Adrenal gland (tissue), 9 donors: ENCODE measurements at regions not wholly inside any gene's neighbourhood (a gene's known extent, or its start where the extent isn't known, plus 50 kb on each side); places are given as distances from the start of the nearest gene placed in this dataset.

Source experiments
- DNase-seq, 7 donors: peaks; one replicate each; pipeline ENCODE4 v3.0.0-alpha.2; 2019 to 2020
- H3K27ac ChIP-seq, 5 donors: fragments of 200-600 bp; sonication (generic) in 4 of 5; 1 replicate in 3 of 5; 2 replicates in 2 of 5; pipeline versions ENCODE4 v1.5.1 to v1.8.0; 2016 to 2020; ENCODE audit warnings: mild to moderate bottlenecking in 1 of 5
- H3K27me3 ChIP-seq: fragments of 200-600 bp; 2 replicates; pipeline ENCODE4 v1.8.0; 2021
- H3K36me3 ChIP-seq, 2 donors: fragments of 200-600 bp; replicated peaks in 1 of 2; 1 replicate in 1 of 2; 2 replicates in 1 of 2; pipeline versions ENCODE4 v1.5.1 to v1.8.0; 2018 to 2022
- H3K4me1 ChIP-seq, 2 donors: fragments of 200-600 bp; replicated peaks in 1 of 2; 1 replicate in 1 of 2; 2 replicates in 1 of 2; pipeline versions ENCODE4 v1.5.1 to v1.8.0; 2018 to 2021
- H3K4me3 ChIP-seq, 4 donors: fragments of 200-600 bp; sonication (generic) in 3 of 4; one replicate each; pipeline ENCODE4 v1.5.1; 2016 to 2018
- H3K9me3 ChIP-seq, 3 donors: fragments of 200-600 bp; sonication (generic) in 1 of 3; replicated peaks in 1 of 3; 1 replicate in 2 of 3; 2 replicates in 1 of 3; pipeline versions ENCODE4 v1.5.1 to v1.8.0; 2016 to 2021
- POLR2A ChIP-seq, 2 donors: fragments of 450-650 bp; IDR thresholded peaks; one replicate each; pipeline ENCODE4 v1.6.1; 2017; ENCODE audit warnings: antibody characterized with exemption in 2 of 2, mild to moderate bottlenecking in 2 of 2, moderate library complexity in 1 of 2
- WGBS, 4 donors: extraction: QIAGEN DNeasy Blood & Tissue Kit in 2 of 4; methylation state at CpG; one replicate each; pipeline versions ENCODE4 v1.1.5 to v1.1.7; 2013 to 2017; 5-methylcytosine and 5-hydroxymethylcytosine counted together
- intact Hi-C, 2 donors: fragments of 100-400 bp; cut with DNase I; formaldehyde crosslinking; loops; one replicate each; pipeline versions ENCODE4 v1.14.1 to v1.15.0; 2022 to 2023
- TF ChIP-seq, protein P1 (sequence below), 6 experiments: fragments of 450-650 bp in 4 of 6; fragments of 200-600 bp in 2 of 6; sonication (generic) in 1 of 6; IDR thresholded peaks; 1 replicate in 5 of 6; 2 replicates in 1 of 6; pipeline versions ENCODE4 v1.5.1 to v1.8.0; 2016 to 2021; ENCODE audit warnings: antibody characterized with exemption in 6 of 6, mild to moderate bottlenecking in 2 of 6, moderate library complexity in 1 of 6
- donor health status: healthy with polysubstance abuse.
- donor health status: Bipolar disorder and iron deficiency.
- donor health status: DM: yes; HTN: yes; CAD: no.
- donor health status: DM: no; HTN: no; CAD: no.
- donor health status: DM: no; HTN: no; CAD: no.

DNA sequence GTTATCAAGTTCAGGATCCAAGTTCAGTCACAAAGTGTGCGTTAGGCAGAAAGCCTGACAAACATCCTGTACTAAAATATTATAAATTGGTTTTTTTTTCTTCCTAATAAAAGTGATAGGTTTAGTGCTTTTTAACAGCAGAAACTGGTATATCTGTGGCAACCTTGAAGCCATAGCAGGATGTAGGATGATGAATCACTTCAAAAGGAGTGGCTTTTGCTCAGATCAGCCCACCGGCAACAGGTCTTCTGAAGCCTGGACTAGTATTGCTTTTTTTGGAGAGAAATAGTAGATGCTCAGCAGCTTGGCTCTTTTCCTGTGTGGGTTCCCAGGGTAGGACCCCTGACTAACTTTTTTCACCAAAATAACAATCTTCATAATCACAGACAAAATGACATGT, 190.8 kb downstream of the EPM2A start:
- no peaks in the 10 kb centered on the region for H3K27me3 ChIP-seq
- H3K4me3 ChIP-seq = no peak overlapping the region
- H3K4me1 ChIP-seq = peaks cover 0 to 9% of the 10 kb centered on the region in 2 donors
- intact Hi-C loops = no loop called here
- peaks cover 0 to 4% (median 0%) of the 10 kb centered on the region in 3 donors for H3K9me3 ChIP-seq
- TF ChIP-seq, protein P1, sequence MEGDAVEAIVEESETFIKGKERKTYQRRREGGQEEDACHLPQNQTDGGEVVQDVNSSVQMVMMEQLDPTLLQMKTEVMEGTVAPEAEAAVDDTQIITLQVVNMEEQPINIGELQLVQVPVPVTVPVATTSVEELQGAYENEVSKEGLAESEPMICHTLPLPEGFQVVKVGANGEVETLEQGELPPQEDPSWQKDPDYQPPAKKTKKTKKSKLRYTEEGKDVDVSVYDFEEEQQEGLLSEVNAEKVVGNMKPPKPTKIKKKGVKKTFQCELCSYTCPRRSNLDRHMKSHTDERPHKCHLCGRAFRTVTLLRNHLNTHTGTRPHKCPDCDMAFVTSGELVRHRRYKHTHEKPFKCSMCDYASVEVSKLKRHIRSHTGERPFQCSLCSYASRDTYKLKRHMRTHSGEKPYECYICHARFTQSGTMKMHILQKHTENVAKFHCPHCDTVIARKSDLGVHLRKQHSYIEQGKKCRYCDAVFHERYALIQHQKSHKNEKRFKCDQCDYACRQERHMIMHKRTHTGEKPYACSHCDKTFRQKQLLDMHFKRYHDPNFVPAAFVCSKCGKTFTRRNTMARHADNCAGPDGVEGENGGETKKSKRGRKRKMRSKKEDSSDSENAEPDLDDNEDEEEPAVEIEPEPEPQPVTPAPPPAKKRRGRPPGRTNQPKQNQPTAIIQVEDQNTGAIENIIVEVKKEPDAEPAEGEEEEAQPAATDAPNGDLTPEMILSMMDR (IDR thresholded peaks at IDR 0.05) = no peak
- no peak for TF ChIP-seq POLR2A (IDR thresholded peaks at IDR 0.05)
- H3K36me3 ChIP-seq = no peaks in the 10 kb centered on the region
- H3K27ac ChIP-seq = peak overlapping the region in 1 of 5 donors; percentile 17
- WGBS, 4 donors = 19 to 35% (median 31%) methylated on average over 2 of the region's 2 CpGs
- no peak for DNase-seq

DNA sequence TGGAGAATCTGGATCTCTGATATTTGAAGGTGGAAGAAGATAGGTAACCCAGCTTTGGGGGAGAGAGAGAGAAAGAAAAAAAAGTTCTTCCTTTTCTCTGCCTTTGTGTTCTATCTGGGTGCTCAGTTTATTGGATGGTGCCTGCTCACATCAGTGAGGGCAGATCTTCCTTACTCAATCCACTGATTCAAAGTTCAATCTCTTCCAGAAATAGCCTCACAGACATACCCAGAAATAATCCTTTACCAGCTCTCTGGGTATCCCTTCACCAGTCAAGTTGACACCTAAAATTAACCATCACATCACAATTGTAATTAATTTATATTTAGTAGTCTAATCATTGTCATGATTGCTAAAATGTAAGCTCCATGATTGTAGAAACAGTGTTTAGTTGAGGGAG, 189.1 kb downstream of the EPM2A start:
- Histone ChIP-seq H3K36me3 (no peaks in the 10 kb centered on the region), H3K27me3 (no peaks in the 10 kb centered on the region), H3K4me1 (peaks cover 0 to 9% of the 10 kb centered on the region in 2 donors), H3K4me3 (no peak overlapping the region), H3K9me3 (peaks cover 0 to 4% (median 0%) of the 10 kb centered on the region in 3 donors), H3K27ac (no peak overlapping the region)
- no peak for DNase-seq
- intact Hi-C loops = no loop called here
- TF ChIP-seq, protein P1 (IDR thresholded peaks at IDR 0.05) = no peak
- no peak for TF ChIP-seq POLR2A (IDR thresholded peaks at IDR 0.05)

DNA sequence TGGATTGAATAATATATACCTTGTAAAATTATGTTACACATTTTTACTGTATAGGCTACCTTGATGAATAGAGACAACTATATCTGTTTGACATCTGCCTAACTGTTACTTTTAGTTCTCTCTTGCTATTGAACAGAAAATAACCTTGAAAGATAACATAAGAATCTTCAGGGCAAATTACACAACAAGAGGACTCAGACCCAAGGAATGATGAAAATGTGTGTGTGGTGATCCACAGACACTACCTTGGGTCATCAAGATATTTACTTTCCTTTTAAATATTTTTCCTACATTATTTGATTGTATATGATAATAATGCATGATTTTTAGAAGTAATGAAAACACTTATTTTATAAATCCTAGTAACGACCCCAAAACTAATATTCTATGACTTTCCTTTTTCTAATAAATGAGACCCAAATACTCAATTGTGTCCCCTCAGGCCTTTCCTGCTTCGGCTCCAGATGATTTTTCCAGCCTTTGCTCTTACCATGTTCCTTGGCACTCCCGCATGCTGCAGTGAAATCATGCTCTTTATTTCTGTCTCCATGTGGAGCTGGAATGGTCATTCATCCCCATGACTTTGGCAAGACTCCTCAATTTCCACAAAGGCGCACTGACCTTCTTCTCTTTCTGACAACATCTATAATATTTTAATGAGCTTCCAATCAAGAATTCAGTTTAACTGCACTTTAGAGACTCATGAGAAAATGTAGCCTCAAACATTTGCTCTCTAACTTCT, 187.6 kb downstream of the EPM2A start:
- Histone ChIP-seq H3K36me3 (no peaks in the 10 kb centered on the region), H3K27ac (no peak overlapping the region), H3K27me3 (no peaks in the 10 kb centered on the region), H3K9me3 (peaks cover 0 to 4% (median 0%) of the 10 kb centered on the region in 3 donors), H3K4me1 (peaks cover 0 to 9% of the 10 kb centered on the region in 2 donors), H3K4me3 (no peak overlapping the region)
- intact Hi-C loops = no loop called here
- DNase-seq = no peak
- WGBS, 4 donors = 84 to 88% (median 85%) methylated on average over 4 of the region's 4 CpGs
- TF ChIP-seq, protein P1 (IDR thresholded peaks at IDR 0.05) = no peak
- no peak for TF ChIP-seq POLR2A (IDR thresholded peaks at IDR 0.05)

DNA sequence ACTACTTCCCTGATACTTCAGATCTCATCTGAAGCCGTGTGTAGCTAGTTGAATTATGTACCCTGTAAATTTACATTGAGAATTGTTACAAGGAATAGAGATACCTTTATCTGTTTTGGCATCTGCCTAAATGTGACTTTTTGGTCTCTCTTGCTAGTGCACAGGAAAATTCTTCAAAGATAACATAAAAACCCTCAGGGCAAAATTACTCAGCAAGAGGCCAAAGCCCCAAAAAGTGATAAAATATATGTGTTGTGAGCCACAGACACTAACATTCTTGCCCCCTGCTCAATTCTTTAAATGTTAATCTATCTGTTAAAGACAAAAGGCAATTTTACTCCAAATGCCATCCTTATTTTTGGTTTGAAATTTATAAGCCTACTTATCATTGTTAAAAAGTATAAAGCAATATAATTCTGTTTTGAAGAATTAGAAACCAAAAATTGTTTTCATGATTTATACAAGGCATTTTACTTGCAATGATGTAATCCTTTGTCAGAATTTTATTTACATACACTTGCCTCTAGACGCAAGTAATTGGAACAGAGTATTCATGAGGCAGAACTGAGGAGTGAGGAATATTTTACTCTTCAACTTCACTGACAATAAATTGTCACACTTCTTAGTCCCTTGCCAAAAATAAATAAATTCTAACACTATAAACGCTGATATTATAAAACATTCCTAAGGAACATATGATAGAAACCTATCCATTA, 186.2 kb downstream of the EPM2A start:
- intact Hi-C loops = no loop called here
- no peak for DNase-seq
- Histone ChIP-seq H3K4me3 (no peak overlapping the region), H3K27ac (no peak overlapping the region), H3K9me3 (no peaks in the 10 kb centered on the region), H3K4me1 (peaks cover 0 to 4% of the 10 kb centered on the region in 2 donors), H3K27me3 (no peaks in the 10 kb centered on the region), H3K36me3 (no peaks in the 10 kb centered on the region)
- TF ChIP-seq, protein P1 (IDR thresholded peaks at IDR 0.05) = no peak
- TF ChIP-seq POLR2A (IDR thresholded peaks at IDR 0.05) = no peak
- WGBS, 4 donors = 54 to 68% (median 62%) methylated on average over 3 of the region's 3 CpGs
